HG02571 (cell line): ENCODE measurements at regions not wholly inside any gene's neighbourhood (a gene's known extent, or its start where the extent isn't known, plus 50 kb on each side); places are given as distances from the start of the nearest gene placed in this dataset.

ENCODE experiments used
- ATAC-seq: cut with Tn5 transposase; IDR thresholded peaks from one replicate; pipeline ENCODE4 v1.9.1; 2021; ENCODE audit warnings: mild to moderate bottlenecking, moderate library complexity; ENCODE audit not compliant: unreplicated experiment

- no peak for ATAC-seq
Observed at GRCh38 chr6:91298543-91299145, 711.8 kb upstream of the MAP3K7 start.

- ATAC-seq = no peak
Observed at GRCh38 chr6:91293395-91293794, 706.5 kb upstream of the MAP3K7 start.

GRCh38 chr6:91291071-91291470, 704.2 kb upstream of the MAP3K7 start:
- ATAC-seq = no peak

GRCh38 chr6:91288741-91289140, 701.9 kb upstream of the MAP3K7 start:
- ATAC-seq = no peak

GRCh38 chr6:91281901-91282300, 695.0 kb upstream of the MAP3K7 start:
- no peak for ATAC-seq

- ATAC-seq = no peak
Observed at GRCh38 chr6:91280494-91280830, 693.6 kb upstream of the MAP3K7 start.

GRCh38 chr6:91279740-91280493, 693.0 kb upstream of the MAP3K7 start:
- ATAC-seq = no peak

- ATAC-seq = no peak
Observed at GRCh38 chr6:91278416-91278815, 691.5 kb upstream of the MAP3K7 start.

- ATAC-seq = no peak
Observed at GRCh38 chr6:91276315-91276714, 689.4 kb upstream of the MAP3K7 start.

GRCh38 chr6:91273729-91274128, 686.9 kb upstream of the MAP3K7 start:
- ATAC-seq = no peak

GRCh38 chr6:91271807-91272206, 684.9 kb upstream of the MAP3K7 start:
- no peak for ATAC-seq

- ATAC-seq = no peak
Observed at GRCh38 chr6:91268941-91269340, 682.1 kb upstream of the MAP3K7 start.

- ATAC-seq = no peak
Observed at GRCh38 chr6:91267246-91267645, 680.4 kb upstream of the MAP3K7 start.

- no peak for ATAC-seq
Observed at GRCh38 chr6:91266156-91266555, 679.3 kb upstream of the MAP3K7 start.

GRCh38 chr6:91243436-91243835, 656.6 kb upstream of the MAP3K7 start:
- no peak for ATAC-seq

GRCh38 chr6:91242614-91242949, 655.7 kb upstream of the MAP3K7 start:
- no peak for ATAC-seq

- ATAC-seq = no peak
Observed at GRCh38 chr6:91241946-91242613, 655.2 kb upstream of the MAP3K7 start.

GRCh38 chr6:91240878-91241603, 654.2 kb upstream of the MAP3K7 start:
- peak; percentile 54 for ATAC-seq

- no peak for ATAC-seq
Observed at GRCh38 chr6:91221072-91221720, 634.3 kb upstream of the MAP3K7 start.

- ATAC-seq = no peak
Observed at GRCh38 chr6:91213229-91213901, 626.5 kb upstream of the MAP3K7 start.
